SHP77 (cell line): ENCODE measurements at regions not wholly inside any gene's neighbourhood (a gene's known extent, or its start where the extent isn't known, plus 50 kb on each side); places are given as distances from the start of the nearest gene placed in this dataset.

Experiments
- DNase-seq, 2 experiments: peaks; one replicate each; lab custom pipeline; 2025; lab: John Stamatoyannopoulos, UW

- no peak for DNase-seq
Measured at GRCh38 chr2:180143633-180144337, 136.7 kb upstream of the CWC22 start.

- DNase-seq, result no peak
Measured at GRCh38 chr2:180141600-180141999, 134.5 kb upstream of the CWC22 start.

GRCh38 chr2:180133736-180134135, 126.6 kb upstream of the CWC22 start:
- no peak for DNase-seq

- no peak for DNase-seq
Measured at GRCh38 chr2:180130403-180130802, 123.3 kb upstream of the CWC22 start.

GRCh38 chr2:180128861-180129260, 121.8 kb upstream of the CWC22 start:
- no peak for DNase-seq

- peak; percentile 57 to 60 for DNase-seq
Measured at GRCh38 chr2:180125245-180125962, 118.3 kb upstream of the CWC22 start.

GRCh38 chr2:180124273-180125139, 117.4 kb upstream of the CWC22 start:
- DNase-seq, result peak; percentile 11 to 28

- DNase-seq, result no peak
Measured at GRCh38 chr2:180122874-180123273, 115.8 kb upstream of the CWC22 start.

GRCh38 chr2:180115675-180116074, 108.6 kb upstream of the CWC22 start:
- no peak for DNase-seq

- no peak for DNase-seq
Measured at GRCh38 chr2:180115269-180115668, 108.2 kb upstream of the CWC22 start.

GRCh38 chr2:180111901-180112300, 104.8 kb upstream of the CWC22 start:
- no peak for DNase-seq

GRCh38 chr2:180110469-180110868, 103.4 kb upstream of the CWC22 start:
- no peak for DNase-seq

- no peak for DNase-seq
Measured at GRCh38 chr2:180101846-180102245, 94.7 kb upstream of the CWC22 start.

GRCh38 chr2:180099308-180099707, 92.2 kb upstream of the CWC22 start:
- DNase-seq, result no peak

GRCh38 chr2:180085144-180085543, 78.0 kb upstream of the CWC22 start:
- no peak for DNase-seq

- peak in 1 of 2 experiments; percentile 1 for DNase-seq
Measured at GRCh38 chr2:180077295-180077906, 70.3 kb upstream of the CWC22 start.

- DNase-seq, result no peak
Measured at GRCh38 chr2:180075870-180076269, 68.8 kb upstream of the CWC22 start.

- DNase-seq, result no peak
Measured at GRCh38 chr2:180071797-180072196, 64.7 kb upstream of the CWC22 start.

- DNase-seq, result no peak
Measured at GRCh38 chr2:180063494-180064092, 56.5 kb upstream of the CWC22 start.

GRCh38 chr2:180062178-180062577, 55.1 kb upstream of the CWC22 start:
- DNase-seq, result no peak

GRCh38 chr2:180061546-180061945, 54.4 kb upstream of the CWC22 start:
- no peak for DNase-seq

- no peak for DNase-seq
Measured at GRCh38 chr2:180061085-180061484, 54.0 kb upstream of the CWC22 start.
